ENCODE measurements at regions not wholly inside any gene's neighbourhood (a gene's known extent, or its start where the extent isn't known, plus 50 kb on each side); places are given as distances from the start of the nearest gene placed in this dataset.

DNA sequence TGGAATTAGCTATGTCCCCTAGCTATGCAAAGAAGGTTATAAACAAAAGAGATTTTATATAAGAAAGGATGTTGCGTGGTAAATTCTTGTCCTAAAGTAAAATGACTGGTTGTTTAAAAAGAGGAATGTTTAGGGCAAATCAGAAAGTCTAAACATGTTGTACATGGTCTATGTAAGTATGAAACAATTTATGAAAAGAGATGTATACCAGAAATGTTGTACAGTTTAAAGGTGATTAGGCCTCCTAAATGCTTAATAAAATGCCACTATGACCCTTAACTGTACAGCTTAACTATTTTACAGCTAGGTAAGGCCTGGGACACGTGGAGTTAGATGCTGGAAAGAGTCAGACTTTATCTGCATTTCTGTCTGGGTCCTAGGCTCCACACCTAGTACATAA lies 775.9 kb upstream of the KLHL1 start:
- DNase-seq = no peak

DNA sequence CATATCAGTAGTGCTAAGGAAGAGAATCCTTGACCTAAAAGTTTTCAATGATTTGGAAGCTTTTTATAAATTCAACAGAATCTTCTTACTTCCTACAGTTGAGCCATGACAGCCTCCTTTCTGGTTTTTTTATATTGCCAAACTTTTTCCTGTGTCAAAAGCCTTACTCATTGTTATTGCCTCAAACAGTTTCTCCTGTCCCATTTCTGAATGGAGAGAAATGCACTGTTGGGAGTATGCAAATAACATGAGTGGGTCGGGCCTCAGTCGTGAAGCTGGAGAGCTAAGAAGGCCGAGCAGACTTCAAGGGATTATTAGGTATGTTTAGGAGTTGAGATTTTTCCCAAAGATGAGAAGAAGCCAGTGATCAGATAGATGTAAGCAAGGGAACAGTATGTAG lies 766.4 kb upstream of the KLHL1 start:
- DNase-seq = no peak

DNA sequence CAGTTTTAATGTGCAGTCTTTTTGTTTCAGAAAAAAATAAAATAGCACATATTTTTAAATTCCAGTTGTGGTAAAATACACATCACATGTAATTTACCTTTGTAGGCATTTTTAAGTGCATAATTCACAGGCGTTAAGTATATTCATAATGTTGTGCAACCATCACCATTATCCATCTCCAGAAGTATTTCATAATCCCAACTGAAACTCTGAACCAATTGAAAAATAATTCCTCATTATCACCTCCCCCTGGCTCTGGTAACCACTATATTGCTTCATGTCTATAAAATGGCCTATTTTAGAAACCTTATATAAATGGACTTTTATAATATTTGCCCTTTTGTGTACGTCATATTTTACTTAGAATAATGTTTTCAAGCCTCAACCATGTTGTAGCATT lies 756.5 kb upstream of the KLHL1 start:
- no peak for DNase-seq

DNA sequence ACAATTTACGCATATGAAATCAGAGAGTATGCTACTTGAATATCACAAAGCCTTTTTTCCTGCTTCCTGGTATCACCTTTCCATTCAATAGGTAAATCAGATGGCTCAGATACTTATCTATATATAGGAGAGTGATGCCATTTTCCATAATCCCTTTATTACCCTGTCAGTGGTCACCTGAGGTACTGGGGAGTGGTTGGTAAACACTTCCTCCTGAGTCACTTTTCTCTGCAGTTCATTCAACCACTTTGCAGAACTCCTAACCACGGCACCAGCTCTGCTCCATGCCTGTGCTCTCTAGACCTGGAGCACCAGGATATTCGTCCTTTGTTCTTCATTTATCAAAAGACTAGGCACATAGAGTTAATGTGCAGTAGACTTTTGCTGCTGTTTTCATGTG lies 748.5 kb upstream of the KLHL1 start:
- no peak for DNase-seq

DNA sequence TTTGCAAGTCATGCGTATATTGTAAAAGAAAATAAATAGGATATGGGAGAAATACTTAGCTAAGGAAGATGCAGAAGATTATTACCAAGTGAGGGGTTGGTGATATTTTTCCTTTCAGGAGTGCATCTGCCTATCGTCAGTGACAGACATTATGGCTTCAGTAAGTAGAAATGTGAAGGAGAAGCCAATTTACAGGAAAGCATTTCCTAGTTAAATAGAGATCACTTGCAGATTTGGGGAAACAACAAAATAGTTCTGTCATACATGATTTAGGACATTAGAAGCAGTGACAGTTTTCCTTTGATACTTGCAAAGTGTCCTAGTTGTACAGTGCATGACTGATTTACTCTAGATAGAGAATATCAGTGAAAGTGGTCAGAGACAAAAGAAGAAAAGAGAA lies 747.8 kb upstream of the KLHL1 start:
- DNase-seq = no peak

DNA sequence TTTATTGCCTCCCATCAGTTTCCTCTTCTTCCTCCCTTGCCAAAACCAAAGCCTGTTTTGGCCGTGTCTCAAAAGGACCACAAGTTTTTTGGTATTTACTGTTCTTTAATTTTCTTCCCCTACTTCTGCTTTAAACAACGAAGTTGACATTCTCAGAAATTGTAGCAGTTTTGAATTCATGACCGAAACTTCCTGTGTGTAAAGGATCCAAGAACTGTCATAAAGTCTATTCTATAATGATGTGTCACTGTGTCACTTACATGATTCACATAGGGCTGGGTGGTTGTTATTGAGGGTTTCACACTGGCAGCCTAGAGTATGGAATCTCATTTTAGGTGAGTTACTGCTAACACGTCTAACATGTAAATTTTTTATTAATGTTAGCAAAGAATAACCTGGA lies 741.0 kb upstream of the KLHL1 start:
- DNase-seq = no peak

DNA sequence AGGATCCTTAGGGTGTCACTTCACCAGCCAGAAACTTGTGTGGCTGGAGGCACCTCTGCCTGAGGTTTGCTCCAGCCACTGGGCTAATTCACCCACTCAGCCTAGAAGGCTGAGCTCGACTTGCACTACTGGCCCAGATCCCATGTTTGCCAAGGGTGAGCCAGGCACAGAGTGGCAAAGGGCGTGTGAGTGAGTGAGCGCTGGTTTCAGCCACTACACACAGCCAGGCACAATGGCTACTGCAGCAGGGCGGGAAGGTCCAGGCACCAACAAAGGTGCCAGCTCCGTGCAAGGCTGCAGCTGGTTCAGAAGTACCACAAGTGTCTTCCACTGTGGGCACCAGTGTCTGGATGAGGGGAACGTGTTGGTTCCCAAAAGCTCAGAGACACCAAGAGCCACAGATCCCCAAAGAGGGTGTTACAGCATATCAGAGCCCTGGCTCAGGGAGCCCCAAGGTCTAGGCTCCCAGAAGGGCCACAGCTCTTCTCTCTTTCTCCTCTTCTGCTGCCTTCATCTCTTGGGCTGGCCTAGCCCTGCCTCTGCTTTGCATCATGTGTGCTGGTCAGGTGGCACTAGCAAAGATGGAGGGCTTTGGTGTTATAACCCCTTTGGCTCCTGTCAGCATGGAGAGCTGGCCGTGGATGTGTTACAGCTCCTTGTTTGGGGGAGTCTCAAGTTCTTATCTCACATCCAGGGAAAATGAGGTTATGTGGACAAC lies 736.3 kb upstream of the KLHL1 start:
- DNase-seq = no peak

DNA sequence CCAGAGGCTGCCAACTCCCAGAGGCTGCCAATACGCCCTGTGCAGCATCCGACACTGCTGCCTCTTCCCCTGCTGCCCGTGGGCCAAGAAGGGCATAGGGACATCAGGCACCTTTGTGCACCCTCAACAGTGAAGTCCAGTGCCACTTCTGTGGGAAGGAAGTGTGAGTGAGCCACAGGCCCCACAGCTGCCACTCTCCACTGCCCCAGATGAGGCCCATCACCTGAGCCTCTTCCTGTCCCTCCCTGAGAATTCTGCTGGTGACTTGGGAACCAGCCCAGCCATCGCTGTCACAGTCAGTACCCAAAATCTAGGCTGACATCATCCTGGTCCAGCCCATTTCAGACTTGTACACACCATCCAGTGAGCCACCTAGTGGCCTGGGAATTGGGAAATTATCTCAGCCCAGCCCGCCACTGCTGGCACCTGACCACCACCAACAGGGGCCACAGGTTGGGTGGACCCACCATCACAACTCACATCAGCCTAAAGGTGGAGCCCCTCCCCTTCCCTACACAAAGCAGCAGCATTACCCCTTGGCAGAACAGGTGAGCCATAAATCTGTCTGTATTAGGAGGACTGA lies 733.9 kb upstream of the KLHL1 start:
- peak; percentile 3 to 13 for DNase-seq

DNA sequence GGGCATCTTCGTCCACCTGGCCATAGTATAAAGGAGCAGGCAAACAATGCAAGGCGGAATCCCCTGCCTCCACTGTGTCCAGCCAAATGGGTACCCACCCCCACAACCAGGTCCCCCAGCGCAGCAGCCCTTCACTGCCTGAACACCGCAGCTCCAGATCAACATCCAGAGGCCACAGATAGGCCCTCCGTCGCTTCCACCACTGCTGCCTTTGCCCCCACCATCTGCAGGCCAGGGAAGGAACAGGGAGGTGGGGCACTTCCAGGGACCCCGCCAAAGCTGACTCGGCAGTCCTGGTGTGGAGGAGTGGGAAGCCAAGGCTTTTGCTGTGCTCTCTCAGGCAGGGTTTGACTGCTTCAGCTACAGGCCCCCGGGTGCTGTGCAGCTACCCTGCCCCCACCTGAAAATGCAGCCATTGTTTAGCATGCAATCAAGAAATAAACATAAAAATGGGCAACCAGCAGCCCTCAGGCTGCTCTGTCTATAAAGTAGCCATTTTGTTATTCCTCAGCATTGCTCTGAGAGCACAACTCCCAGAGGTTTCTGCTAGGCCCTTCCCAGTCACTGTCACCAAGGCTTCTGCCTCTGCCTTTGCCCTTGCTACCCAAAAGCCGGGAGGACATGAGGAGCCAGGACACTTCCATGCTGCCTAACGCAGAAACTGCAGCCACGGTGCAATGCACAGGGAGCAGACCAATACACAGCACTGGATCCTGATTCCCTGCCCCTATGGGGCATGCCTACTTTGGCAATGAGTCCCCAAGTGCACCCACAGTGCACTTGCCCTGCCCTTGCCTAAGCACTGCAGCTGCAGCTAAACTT lies 733.2 kb upstream of the KLHL1 start:
- peak in 1 of 2 experiments; percentile 36 for DNase-seq

DNA sequence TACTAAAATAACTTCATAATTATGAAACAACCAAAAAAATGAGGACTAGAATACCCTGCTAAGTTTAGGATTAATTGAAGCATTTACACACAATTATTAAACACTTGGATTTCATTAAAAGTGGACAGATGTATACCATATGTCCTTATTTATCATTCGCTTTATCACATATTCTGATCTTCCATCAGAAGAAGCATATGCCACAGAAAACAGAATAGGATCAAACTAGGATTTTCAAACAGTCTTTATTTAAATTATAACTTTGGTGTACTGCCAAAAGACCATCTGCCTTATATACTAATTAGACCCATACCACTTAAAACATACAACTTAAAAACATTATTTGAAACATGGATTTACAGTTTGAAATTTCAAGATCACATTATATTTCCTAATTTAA lies 727.1 kb upstream of the KLHL1 start:
- peak in 1 of 2 experiments; percentile 28 for DNase-seq

DNA sequence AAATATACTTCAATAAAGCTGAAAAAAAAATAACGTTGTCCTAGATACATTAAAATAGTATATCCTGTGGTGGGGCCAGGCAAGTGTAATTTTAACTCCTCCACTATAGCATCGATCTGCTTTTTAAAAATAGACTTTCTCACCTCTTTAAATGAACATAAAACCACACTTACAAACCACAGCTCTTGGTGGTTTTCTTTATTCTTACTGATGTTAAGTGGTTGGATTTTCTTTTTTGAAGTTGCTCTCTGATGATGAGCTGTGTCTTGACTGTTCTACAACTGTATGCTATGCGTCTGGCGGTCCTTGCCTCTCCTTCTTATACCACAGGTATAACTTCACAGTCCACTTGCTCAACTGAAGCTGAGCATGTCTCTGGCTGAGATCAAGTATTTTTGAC lies 721.5 kb upstream of the KLHL1 start:
- DNase-seq = no peak

DNA sequence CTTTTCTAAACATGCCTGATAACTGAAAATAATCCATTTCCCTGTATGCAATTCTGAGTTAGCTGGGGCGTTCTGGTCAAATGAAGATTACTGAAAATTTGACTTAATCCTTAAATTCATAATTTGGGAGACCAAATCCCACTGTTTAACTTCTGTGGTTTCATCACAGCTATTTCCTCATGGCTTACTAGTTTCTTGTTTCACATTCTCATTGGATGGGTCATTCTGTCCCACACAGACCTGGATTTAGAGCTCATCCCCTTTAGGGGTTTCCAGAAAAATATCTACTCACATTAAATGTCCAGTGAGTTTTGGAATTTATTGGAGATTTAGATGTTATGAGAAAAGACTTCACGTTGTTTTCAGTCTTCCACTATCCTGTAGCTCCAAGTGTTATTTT lies 709.3 kb upstream of the KLHL1 start:
- DNase-seq = no peak

DNA sequence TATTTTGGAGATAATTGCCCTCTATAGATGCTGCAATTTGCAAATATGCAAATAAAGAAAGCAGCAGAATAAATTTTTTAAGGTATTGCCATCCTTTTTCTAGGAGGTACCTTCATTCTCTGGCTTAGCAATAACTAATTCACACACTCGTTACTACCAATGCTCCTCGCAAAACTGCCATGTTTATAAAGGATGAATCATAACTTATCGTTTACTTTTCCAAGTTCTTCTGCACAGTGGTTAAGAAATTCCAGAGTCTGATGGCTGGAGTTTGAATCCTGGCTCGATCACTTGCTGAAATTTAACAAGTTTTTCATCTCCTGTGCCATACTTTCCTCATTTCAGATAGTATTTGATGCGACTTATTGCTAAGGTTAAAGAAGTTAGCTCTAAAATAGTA lies 708.6 kb upstream of the KLHL1 start:
- no peak for DNase-seq

DNA sequence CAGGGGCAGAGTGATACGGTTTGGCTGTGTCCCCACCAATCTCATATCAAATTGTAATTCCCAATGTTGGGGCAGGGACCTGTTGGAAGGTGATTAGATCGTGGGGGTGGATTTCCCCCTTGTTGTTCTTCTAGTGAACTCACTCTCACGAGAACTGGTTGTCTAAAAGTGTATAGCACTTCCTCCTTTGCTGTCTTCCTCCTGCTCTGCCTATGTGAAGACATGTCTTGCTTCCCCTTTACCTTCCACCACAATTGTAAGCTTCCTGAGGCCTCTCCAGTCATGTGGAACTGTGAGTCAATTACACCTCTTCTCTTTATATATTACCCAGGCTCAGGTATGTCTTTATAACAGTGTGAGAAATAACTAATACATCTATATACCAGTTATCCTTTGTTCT lies 706.4 kb upstream of the KLHL1 start:
- no peak for DNase-seq

DNA sequence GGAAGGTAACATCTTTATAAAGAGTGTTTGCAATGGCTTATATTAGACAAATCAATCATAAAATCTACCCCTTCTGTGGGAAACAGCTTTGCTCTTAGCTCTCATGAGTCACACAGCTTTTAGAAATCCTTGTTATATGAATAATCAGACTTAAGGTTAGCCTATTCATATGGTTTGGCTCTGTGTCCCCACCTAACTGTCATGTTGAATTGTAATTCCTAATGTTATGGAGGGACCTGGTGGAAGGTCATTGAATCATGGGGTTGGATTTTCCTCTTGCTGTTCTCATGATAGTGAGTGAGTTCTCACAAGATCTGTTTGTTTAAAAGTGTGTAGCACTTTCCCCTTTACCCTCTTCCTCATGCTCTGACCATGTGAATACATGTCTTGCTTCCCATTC lies 704.2 kb upstream of the KLHL1 start:
- DNase-seq = no peak

DNA sequence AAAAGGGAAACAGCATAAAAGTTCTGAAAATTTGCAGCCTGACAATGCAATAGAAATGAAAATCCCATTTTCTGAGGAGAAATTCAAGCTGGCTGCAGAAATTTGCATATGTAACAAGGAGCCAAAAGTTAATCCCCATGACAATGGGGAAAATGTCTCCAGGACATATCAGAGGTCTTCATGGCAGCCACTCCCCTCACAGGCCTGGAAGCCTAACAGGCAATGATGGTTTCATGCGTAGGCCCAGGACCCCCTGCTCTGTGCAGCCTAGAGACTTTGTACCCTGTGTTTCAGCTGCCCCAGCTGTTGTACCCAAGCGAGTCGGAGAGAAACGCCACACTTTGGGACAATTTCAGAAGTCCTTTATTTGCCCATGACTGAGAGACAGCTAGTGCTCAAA lies 701.3 kb upstream of the KLHL1 start:
- DNase-seq = no peak

DNA sequence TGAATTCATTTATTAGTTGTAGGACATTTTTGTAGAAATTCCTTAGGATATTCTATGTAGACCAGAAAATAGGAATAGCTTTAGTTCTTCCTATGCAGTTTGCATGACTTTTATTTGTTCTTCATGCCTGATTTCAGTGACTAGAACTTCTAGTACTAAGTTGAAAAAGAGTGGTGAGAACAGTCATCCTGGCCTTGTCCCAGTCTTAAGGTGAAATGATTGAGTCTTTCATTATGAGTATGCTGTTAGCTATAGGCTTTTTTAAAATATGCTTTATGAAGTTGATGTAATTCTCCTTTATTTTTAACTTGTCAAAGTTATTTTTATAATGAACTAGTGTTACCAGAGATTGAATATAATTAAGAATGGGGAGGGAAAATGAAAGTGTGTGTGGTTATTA lies 690.1 kb upstream of the KLHL1 start:
- no peak for DNase-seq

DNA sequence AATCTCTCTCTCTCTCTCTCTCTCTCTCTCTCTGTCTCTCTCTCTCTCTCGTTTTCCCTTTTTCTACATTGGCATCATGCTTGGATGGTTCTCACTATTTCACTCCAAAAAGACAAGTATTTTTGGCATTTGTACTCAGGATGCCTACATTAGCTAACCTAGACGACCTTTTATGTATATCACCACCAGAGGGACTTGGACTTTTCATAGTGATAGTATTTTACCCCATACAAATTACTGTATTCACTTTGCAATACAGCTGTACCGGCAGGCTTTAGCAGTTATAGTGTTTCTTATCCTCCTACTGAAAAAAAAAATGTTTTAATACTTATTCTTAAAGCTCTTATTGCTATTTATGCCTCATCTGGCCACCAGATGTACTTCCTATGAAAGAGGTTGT lies 687.2 kb upstream of the KLHL1 start:
- DNase-seq = peak in 1 of 2 experiments; percentile 6

DNA sequence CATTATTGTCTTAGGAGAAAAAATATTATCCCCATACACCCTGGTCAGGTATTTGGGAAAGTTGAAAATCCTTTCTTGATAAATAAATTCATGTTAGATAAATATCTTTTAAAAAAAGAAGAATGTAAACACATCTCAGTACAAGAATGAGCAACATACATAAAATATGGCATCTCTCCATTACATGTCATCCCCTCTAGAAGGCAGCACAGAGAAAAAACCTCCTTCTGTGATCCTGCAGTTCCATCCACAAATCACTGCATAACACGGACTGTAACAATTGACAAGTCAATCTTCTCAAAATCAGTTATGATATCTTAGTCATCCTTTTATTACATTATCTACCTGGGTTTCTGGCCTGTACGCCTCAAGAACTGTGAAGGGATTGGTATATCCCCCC lies 683.9 kb upstream of the KLHL1 start:
- DNase-seq = peak in 1 of 2 experiments; percentile 9

DNA sequence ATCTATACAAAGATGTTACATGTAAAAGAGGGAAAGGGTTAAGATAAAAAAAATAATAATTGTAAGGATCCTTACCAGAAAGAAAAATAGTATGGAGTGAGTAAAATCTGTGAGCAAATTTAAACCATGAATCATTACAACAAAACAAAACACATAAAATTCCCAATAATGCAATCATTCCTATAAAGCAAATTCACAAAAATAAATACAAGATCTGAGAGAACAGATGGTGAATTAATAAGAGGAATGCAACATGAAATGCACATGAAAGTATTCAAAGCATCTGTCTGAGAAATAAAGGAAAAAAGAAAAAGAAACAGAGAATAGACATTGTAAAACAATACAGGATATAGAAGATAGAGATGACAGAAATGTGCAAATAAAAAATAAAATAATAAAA lies 681.5 kb upstream of the KLHL1 start:
- no peak for DNase-seq

DNA sequence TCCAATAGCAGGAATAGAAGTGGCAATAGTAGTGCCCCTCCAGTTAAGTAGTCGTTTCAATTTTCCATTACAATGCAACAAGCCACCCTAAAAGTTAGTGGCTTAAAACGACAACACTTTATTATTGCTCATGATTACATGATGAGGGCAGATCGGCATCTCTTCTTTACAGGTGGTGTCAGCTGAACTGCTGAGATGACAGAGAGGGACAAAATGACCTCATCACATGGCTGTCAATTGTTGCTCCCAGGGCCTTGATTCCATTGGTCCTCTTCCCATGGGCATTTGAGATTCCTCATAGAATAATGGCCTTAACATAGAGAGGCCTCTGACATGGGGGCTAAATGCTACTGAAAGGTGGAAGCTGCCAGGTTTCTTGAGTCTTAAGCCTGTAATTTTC lies 679.8 kb upstream of the KLHL1 start:
- no peak for DNase-seq

DNA sequence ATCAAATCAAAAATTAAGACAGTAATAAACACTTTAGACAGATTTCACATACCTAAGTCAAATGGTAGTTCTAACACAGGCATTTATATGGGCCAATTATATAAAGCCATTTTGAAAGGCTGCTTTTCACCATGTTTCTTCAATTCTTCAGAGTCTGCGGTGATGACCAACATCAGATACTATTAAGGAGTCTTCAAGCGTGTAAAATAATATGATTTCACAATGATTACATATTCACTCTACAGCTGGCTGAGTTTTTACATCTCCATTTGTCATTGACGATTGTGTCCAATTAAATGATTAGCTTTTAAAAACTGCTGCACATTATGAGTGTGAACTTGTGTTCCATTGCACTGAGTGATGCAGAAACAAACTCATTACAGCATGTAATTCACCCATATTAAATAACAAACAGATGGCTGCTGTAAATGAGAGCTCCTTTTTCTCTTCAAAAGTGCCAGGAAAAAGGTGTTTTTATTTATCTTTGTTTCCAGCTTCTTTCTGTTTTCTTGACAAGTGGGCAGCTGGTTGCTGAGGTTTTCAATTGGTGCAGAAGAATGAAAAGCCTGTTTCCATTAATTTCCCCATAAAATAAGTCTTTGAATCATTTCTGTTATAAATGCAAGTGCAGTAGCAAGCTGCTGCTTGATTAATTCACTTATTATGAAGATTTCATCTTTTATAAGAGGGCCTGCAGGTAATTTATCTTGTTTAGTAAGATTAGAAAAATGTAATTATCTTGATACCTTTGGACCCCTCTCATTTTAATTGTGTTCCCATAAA lies 676.1 kb upstream of the KLHL1 start:
- DNase-seq = peak; percentile 32 to 74

DNA sequence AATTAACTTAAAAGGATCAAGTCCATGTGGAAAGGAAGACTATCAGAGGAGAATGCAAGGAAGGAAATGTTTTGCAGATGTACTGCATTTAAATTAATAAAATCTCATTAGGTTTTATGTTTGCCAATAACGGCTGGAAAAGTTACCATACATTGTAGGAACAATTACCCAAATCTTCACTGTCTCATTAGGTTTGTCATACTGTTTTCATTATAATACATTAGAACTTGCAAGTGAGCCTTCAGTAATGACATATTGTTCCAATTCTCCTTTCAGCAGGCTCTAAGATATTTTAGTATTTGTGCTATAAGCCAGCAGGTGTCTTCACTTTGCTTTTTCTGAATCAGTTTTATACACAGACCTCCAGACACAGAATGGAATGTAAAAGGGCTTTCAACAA lies 661.6 kb upstream of the KLHL1 start:
- DNase-seq = no peak

All from NCI-H446 (cell line).